HG02981 (cell line): ENCODE measurements at regions not wholly inside any gene's neighbourhood (a gene's known extent, or its start where the extent isn't known, plus 50 kb on each side); places are given as distances from the start of the nearest gene placed in this dataset.

Experiments used
- ATAC-seq: cut with Tn5 transposase; IDR thresholded peaks from one replicate; pipeline ENCODE4 v1.9.1; 2021; ENCODE audit warnings: mild to moderate bottlenecking, moderate library complexity; ENCODE audit not compliant: unreplicated experiment

DNA sequence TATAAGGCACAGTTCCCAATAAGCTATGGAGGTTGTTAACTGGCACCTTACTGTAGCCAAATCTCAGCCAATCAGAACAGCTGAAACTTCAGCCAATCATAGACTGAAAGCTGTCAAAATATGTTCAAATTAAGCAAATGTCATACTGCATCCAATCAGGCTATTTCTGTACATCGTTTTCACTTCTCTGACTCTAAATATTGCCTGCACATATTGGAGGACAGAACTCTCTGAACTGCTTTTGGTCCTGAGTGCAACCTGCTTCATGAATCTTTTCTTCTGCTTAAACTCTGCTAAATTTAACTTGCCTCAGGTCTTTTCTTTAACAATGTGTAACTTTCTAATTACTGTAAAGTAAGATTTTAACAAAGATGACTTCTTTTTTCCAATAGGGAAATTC, 1198.9 kb upstream of the PCDH7 start:
- no peak for ATAC-seq

DNA sequence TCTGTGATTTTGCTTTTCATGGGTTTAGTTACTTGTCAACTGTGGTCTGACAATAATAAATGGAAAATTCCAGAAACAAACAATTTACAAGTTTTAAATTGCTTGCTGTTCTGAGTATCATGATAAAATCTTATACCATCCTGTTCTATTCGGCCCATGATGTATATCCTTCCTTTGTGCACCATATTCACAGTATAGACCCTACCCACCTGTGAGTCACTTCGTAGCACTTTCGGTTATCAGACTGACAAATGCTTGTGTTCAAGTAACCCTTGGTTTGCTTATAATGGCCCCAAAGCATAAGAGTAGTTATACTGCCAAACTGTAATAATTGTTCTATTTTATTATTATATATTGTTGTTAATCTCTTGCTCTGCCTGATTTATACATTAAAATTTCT, 1183.4 kb upstream of the PCDH7 start:
- ATAC-seq: no peak

DNA sequence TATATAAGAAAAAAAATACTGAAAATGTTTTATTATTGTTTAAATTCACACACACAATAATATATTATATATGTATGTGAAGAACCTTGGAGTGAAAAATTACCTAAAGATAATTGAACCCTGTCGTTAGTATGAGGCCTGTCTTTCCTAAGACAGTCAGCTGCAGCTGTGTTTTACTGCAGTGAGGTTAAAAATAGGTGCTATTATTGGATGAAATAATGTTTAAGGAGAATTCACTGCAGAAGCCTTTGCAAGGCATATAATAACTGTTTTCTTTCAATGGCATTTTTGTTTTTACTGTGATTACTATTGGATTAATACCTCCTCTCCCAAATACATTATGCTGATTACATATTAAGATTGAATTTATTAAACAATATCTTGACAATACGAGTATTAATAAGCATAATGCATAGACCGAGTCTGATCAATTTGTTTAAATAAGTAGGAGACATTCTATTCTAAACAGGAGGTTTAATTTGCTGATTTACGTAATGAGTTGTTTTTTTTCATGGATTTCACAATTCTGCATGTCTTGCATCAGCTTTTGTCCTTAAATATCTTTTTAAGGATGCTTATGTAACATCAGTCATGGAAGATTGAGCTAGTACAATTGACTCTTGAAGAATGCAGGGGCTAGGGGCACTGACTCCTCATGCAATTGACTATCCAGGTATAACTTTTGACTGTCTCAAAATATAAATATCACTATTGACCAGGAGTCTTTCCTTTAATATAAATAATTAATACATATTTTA, 1181.1 kb upstream of the PCDH7 start:
- ATAC-seq: no peak

DNA sequence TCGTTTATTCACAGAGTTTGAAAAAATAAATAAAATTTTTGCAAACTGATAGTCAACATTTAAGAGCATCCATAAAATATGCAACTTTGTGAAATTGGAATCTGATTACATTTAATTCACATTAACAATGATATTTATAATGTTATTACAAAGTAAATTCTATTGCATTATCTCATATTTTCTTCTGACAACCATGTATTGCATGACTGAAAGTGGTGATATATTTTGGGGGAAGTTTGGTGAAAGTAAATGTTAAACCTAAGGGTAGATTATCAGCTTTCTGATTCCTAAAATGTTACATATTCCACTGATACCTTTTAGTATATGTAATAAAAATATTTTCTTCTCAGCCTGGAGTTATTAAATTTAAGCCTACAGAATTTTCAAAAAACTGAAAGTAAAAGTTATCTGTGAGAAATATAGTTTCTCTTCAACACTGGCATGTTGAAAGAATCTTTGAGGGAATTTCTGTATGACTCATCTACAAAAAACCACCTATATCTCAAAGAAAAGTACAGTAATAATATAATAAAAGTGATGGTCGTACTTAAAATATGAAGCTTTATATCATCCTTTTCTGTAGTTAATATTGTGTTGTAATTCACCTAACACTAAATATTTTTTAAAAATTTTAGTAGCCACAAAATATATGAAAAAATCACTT, 1179.6 kb upstream of the PCDH7 start:
- peak; percentile 76 for ATAC-seq

DNA sequence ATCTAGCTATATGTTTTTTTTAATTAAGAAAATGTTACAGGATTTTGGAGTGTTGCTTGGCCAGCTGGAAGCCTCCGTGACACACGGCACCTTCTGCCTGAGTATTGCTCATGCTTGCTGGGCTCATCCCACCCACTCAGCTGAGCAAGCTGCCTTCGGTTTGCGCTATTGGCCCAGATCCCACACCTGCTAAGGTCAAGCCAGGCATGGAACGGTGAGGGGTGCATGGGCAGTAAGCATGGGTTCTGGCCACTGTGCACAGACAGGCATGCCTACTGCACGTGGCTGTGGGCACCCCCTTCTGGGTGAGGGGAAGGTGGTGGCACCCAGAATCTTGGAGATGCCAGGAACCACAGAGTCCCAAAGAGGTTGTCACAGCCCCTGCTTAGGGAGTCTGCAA, 1178.4 kb upstream of the PCDH7 start:
- ATAC-seq: no peak

DNA sequence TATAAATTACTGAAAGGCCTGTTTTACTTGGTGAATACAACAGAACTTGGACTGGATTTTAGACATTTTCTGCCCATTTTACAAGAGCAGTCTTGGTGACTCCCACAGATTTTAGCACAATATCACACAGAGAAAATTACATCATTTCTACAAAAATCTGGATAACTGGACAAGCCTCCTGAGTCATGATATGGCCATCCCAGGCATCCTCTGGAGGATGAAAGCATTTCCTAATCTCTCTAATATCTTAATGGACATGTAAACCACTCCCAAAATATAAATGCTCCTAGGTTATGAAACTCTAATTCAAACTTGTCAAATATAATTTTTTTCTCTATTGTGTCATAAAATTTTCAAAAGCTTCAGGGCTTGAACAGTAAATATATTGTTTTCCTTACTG, 1170.8 kb upstream of the PCDH7 start:
- no peak for ATAC-seq

DNA sequence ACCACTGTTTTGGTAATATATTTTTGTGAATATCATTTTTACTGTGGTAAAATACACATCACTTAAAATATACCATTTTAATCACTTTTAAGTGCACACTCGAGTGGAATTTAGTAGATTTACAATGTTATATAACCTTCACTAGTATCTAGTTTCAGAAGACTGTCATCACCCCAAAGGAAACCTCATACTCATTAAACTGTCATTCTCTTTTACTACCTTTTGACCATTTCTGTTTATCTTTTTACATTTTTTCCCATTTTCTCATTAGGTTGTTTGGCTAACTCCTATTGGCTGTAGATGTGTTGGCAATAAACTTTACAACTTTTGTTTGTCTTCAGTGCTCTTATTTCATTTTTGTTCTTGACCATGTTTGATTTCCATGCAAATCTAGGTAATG, 1168.3 kb upstream of the PCDH7 start:
- ATAC-seq: no peak

DNA sequence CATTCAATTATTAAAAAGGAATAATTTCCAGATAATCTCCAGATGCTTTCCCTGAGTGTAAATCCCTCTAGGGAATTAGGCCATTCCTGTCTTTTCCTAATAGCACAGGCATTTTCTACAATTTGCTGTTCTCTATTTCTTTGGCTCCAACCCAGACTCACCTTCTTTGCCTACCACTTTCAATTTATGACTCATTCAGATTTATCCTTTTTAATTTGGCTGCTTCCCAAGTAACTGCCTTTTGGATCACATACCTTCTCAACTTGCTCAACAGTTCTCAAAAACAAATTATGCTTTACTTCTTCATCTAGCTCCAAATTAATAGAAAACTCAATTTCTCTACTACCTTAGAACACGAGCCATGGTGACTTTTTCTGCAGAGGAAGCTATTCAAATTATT, 1166.3 kb upstream of the PCDH7 start:
- no peak for ATAC-seq

DNA sequence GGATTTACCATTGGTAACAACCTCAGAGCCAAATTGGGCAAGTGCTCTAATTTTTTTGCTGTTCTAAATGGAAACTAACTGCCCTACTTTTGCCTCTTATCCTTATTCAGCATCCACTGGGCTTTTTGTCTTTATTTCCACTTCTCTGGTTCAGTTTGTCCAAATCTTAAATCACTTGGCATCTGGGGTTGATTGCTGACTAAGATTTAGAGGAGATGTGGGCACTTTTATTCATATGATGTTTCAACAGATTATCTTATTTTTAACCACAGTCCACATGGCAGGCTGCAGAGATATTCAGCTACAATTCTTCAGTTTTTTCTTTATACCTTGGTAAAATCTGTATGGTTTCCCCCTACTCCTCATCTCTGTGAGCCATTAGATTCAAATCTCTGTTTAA, 1161.4 kb upstream of the PCDH7 start:
- no peak for ATAC-seq

DNA sequence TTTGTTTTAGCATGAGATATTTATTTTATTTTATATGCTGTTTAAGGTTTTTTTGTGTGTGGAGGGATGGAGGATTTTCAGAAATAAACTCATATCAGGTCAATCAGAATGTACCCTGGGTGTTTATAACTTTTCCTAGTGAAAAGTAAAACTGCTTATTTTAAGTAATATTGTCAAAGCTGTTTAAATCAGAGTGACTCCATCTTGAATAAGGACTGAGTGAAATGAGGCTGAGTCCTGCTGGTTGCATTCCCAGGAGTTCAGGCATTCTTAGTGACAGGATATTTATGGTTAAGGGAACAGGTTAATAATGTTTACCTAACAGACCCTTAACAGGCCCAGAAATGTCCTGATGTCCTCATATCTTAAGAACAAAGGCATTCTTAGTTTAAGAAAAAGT, 1160.9 kb upstream of the PCDH7 start:
- no peak for ATAC-seq

DNA sequence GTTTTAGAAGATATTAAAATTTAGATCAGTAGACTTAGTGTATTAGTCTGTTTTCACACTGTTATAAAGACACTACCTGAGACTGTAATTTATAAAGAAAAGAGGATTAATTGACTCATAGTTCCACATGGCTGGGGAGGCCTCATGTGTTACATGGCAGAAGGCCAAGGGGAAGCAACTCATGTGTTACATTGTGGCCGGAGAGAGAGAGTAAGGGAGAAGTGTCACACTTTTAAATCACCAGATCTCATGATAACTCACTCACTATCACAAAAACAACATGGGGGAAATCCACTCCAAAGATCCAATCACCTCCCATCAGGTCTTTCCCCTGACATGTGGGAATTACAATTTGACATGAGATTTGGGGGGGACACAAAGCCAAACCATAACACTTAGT, 1159.7 kb upstream of the PCDH7 start:
- no peak for ATAC-seq

DNA sequence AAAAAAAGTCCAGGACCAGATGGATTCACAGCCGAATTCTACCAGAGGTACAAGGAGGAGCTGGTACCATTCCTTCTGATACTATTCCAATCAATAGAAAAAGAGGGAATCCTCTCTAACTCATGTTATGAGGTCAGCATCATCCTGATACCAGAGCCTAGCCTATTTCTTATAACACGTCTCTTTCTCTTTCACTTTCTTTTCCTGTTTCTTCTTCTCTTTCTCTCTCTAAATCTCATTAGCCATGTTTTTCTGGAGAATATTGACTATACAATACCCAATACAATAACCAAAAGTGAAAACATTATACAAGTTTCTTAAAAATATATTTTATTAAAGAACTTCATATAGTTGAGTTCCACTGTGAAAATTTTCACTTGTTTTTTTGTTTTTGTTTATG, 1154.9 kb upstream of the PCDH7 start:
- no peak for ATAC-seq

DNA sequence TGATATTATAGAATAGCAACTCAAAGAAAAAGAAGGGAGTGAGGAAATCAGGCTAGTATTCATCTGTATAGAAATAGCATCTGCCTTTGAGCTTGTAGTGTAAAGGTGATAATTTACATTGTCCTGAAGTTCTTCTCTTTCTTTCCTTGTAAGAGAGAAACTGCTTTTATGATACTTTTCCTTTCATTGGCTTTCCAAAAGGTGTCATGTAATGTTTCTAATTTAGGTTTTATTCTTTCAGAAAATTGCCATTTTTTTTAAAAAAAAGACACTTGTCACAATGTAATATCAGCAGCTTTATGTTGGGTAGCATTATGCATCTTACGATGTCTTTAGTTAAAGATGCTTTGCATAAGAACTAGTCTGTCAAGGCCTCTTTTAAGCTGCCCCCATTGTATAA, 1153.8 kb upstream of the PCDH7 start:
- ATAC-seq: no peak

DNA sequence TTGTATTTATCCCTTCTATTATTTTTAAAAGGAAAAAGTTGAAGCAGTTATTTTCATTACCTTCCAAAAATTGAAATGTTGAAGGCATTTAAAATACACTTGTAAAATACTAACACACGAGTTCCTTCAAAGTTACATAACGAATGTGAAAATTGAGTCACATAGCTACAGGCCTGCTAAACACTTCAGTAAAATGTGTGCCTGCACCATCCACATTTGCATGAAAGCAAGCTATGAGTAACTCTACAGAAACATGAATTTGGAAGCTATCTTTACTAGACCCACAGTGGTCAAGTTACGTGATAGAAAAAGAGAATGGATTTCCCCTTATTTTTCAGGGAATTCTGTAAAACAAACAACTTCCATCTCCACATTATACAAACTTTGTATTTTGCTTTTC, 1148.8 kb upstream of the PCDH7 start:
- no peak for ATAC-seq

DNA sequence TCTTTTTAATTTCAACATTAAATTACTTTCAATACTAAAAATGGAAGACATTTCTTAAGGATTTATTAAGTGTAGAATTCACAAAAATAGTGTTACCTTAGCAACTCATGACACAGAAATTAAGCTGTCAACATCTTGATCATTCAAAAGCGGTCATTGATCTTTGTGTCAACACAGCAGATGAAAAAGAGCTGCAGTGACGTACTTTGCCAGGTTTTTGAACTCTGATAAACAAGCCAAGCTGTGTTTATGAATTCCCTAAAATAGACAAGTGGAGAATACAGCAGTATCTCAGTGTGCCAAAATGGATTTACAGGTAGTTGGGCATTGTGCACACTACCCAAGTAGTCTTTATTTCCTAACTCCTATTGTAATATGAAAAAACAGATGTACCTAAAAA, 1141.8 kb upstream of the PCDH7 start:
- no peak for ATAC-seq

DNA sequence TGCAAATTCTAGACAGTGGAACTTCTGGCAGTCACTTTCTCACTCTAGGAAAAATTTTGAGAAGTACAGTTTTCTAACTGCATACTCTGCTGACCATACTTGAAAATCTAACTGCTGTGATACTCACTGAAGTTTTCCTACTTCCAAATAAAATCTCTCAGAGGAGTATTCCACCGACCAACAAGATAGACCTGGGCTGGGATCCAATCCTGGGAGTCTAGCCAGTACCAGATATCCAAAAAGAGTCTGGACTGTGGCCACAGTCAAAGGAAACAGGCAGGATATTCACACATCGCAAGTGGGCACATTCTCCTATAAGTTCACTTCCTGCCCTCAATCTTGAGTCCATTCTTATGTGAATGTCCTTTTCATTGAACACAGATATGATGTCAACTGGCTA, 1138.7 kb upstream of the PCDH7 start:
- ATAC-seq: no peak

DNA sequence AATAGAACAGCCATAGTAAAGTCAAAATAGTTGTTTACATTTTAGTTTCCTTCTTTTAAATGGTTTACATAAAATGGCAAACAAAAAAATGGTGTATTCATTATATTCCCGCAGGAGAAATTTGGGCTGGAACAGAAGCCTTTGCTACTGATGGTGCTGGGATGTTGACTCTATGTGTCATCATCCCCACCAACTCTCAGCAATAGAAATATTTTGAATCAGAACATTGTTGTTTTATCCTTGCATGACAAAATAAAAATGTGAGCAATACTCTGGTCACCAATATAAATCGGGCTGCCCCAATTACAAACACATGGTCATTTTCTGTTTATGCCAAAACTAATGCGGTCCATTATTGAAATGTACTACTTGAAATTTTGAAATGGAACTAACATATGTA, 1131.6 kb upstream of the PCDH7 start:
- no peak for ATAC-seq

DNA sequence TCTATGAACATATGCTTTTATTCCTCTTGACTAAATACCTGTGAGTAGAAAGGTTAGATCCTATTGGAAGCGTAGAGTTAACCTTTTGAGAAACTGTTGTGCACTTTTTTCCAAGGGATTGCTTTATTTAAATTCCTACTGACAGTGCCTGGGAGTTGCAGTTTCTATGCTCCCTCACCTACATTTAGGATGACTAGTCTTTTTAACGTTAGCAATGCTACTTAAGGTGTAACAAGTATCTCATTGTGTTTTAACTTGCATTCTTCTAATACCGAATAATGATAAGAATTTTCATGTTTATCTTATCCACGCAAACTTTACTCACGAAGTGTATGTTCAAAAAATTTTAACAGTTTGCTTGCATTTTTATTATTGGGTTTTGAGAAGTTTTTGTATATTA, 1123.9 kb upstream of the PCDH7 start:
- no peak for ATAC-seq

DNA sequence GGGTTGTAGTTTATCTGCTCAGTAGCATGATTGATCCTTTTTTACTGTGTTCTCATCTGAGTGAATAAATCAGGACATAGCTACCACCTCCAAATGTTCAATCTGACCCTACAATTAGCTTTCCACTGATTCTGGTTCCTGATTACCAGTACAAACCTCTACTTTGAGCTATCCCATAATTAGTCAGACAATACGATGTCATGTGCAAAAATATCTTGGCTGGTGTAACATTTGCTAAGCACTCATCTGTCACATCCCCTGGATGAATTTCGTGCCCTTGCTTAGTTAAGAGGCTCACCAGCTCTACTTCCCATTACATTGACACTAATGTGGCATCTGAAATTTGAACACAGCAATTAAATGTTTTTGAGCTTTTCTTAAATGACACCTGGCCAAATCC, 1101.0 kb upstream of the PCDH7 start:
- ATAC-seq: no peak

DNA sequence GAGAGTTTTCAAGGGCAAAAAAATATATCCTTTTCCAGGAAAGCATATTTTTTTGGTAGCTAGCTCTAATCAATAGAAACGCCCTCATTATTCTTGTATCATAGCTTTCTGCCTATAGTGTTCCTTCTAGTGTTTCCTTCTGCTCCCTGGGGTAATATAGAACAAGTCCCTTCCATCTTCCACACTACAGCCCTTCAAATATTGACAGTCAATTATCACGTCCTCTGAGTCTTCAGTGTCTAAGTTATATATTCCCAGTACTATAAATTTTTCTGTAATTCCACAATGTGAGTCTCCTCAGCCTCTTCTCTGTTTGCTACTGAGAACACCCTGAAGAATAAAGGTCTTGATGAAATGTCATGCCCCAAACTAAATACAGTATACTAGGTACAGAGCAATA, 1088.0 kb upstream of the PCDH7 start:
- ATAC-seq: no peak

DNA sequence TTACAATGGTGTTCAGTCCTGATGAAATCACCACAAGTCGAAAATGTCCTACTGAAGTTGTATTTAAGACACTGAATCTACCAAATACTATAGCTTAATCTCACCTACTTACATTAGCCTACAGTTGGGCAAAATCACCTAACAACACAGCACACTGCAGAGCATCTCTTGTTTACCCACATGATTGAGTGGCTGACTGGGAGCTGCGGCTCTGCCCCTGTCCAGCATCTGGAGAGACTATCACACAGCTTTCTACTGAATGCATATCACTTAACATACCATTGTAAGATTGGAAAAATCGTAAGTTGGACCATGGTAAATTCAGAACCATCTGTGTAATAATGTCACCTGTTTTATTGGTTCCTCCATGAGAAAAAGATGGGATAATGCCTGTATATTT, 1083.2 kb upstream of the PCDH7 start:
- no peak for ATAC-seq

DNA sequence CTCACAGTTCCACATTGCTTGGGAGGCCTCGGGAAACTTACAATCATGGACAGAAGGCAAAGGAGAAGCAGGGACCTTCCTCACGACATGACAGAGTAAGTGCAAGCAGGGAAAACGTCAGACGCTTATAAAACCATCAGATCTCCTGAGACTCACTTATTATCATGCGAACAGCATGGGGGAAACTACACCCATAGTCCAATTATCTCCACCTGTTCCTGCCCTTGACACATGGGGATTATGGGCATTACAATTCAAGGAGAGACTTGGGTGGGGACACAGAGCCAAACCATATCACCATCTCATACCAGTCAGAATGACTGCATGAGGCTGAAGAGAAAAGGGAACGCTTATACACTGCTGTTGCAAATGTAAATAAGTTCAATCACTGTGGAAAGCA, 1066.9 kb upstream of the PCDH7 start:
- ATAC-seq: no peak

DNA sequence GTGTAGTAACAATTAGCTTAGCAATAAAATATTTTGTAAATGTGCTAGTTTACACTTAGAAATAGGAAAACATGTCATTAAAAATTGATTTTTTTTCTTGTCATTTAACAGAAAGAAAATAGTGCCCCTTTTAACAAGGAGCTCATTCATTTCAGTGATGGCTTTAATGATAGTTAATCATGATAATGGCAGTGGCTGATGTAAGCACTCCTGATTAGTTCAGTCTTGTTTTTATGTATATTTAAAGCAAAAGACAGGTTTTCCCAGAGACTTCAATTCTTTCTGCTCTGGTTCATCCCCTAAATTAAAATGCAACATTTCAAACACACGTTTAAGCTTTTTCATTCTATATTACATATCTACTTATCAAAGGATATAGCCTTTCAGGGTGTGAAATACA, 1039.5 kb upstream of the PCDH7 start:
- ATAC-seq: no peak
